ENCODE measurements at regions not wholly inside any gene's neighbourhood (a gene's known extent, or its start where the extent isn't known, plus 50 kb on each side); places are given as distances from the start of the nearest gene placed in this dataset.

DNA sequence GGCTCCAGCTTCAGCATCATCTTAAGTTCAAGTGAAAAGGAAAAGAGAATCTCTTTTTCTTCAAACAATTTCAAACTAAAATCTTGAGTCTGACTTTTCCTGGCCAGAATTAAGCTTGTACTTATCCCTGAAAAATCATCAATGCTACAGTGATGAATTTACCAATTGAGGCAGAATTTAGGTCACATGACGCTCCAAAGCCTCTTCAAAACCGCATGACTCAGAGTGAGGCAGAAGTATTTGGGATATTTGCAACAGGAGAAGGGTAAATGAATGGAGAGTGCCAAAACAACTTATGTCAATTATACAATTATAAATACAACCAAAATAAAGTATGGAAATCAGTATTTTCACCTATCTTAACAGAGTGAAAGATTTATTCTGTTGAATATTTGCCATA, 515.5 kb downstream of the COL12A1 start:
- peak; percentile 11 for DNase-seq

DNA sequence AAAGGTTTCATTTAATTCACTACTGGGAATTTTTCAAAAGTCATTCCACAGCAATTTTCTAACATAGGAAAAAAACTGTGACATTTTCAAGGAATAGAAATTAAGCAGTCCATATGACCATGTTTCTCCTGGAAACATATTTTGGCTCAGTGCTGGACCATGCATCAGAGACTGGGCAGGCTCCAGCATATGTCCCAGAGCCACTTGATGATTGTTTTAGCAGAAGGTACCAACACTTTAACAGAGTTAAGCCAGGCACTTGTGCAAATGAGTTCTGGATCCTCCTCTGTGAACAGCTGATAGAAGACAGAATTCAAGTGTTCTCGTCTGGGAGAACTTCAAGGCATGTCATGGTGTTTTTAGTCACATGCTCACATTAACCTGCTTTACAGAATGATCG, 516.3 kb downstream of the COL12A1 start:
- DNase-seq: no peak

GRCh38 chr6:74677463-74677862, 528.4 kb downstream of the COL12A1 start:
- DNase-seq: no peak

GRCh38 chr6:74676906-74677305, 528.9 kb downstream of the COL12A1 start:
- no peak for DNase-seq

GRCh38 chr6:74674377-74674776, 531.5 kb downstream of the COL12A1 start:
- no peak for DNase-seq

DNA sequence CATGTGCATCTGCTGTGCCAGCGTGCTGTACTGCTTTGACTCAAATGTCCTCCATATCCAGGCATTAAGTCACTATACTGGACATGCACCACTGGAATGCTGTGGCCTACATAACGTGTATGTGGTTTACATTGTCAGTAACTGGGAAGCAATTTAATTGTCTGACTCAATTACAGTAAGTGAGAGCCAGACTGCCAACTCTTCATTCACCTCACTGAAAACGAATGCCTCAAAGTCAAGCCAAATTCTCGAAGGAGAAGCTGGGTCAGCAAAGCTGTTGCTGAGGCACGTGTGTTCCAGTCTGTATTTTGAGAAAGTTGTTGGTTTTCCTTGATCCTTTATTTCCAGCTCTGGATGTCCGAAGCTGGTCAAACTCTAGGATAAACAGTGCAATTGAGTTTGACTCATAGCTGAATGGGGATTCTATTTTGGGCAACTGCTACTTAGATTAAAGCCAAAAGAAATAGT, 534.3 kb downstream of the COL12A1 start:
- DNase-seq: peak; percentile 83

DNA sequence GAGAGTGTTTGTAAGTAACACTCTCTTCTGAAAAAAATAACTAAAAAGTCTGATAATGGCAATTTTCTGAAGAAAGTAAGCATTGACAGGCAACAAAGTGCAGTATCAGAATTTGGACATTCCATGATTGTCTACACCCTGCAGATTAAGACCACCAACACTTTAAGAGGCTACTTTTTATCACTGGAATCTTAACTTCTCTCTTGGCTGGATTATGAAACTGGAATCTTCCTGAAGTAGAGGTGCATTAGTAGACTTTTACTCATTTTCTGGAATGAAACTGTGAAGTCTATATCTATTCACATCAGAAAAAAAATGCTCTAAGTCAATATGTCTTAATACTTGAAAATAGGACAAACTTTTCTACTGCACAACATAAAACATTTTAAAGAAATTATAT, 547.5 kb downstream of the COL12A1 start:
- DNase-seq: no peak

DNA sequence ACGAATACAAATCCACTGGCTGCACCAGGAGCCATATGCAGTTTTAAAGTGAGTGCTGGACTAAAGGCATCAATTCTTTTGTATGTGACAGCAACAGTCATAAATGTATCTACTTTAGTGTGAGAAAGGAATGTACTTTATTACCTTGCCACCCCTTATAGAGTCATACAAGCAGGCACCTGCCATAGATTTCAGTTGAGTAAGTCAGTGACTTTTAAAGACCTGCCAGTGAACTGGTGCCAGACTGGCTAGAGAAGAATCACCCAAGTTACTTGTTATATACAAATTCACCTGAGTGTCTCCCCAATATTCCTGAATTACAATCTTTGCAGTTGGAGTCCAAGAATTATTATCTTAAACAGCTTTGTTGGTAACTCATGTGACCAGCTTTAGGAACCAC, 547.9 kb downstream of the COL12A1 start:
- no peak for DNase-seq

- DNase-seq: no peak
Observed at GRCh38 chr6:74657011-74657410, 548.8 kb downstream of the COL12A1 start.

GRCh38 chr6:74656453-74656852, 549.4 kb downstream of the COL12A1 start:
- DNase-seq: no peak

- DNase-seq: no peak
Observed at GRCh38 chr6:74654296-74654695, 551.6 kb downstream of the COL12A1 start.

DNA sequence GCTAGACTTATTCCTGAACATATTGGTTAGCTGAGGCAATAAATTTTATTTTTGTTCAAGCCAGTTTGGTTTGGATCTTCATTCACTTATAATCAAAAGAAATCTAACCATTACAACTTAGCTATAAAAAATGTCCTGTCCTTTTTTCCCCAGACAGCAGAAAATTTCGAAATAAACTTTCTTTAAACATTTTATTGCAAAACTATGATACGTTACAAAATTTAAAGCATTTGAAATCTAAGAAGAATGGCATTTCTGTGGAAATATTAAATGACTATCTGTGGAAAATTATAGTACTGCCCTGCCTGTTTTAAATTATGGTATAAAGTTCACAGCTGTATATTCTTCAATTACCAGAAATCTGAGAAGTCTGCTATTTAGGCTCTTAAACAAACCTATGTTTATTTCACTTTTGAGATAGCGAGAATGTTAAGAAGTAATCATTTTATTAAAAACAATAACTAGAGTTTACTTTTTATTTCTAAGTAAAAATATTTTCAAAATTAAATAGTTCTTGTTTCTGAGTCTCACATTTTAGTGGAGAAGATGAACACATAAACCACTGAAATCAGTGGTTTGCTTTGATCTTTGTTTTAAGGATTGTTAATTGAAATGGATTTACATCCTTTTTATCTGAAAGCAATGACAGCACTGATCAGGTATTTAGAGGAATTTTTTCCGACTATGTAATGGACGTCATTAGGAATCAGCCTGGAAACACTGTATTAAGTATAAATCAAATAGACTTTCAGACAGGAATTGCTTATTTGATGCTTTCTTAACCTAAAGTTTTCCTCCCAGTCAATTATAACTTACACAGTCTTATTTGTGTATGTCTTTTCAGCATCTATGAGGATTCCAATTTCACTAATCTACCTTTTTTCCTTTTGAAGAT, 553.7 kb downstream of the COL12A1 start:
- peak; percentile 44 for DNase-seq

DNA sequence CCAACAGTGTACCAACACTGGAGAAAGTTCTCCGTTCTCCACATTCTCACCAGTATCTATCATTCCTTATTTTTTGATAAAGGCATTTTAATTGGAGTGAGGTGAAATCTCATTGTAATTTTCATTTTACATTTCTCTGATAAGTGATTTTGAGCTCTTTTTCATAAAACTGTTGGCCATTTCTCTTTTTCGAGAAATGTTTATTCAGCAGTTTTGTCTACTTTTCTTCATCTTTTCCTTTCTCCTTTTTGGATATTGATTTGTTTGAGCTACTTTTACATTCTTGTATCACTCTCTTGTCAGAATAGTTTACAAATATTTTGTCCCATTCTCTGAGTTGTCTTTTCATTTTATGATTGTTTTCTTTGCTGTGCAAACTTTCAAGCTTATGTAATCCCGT, 555.2 kb downstream of the COL12A1 start:
- DNase-seq: no peak

GRCh38 chr6:74646461-74646860, 559.4 kb downstream of the COL12A1 start:
- no peak for DNase-seq

DNA sequence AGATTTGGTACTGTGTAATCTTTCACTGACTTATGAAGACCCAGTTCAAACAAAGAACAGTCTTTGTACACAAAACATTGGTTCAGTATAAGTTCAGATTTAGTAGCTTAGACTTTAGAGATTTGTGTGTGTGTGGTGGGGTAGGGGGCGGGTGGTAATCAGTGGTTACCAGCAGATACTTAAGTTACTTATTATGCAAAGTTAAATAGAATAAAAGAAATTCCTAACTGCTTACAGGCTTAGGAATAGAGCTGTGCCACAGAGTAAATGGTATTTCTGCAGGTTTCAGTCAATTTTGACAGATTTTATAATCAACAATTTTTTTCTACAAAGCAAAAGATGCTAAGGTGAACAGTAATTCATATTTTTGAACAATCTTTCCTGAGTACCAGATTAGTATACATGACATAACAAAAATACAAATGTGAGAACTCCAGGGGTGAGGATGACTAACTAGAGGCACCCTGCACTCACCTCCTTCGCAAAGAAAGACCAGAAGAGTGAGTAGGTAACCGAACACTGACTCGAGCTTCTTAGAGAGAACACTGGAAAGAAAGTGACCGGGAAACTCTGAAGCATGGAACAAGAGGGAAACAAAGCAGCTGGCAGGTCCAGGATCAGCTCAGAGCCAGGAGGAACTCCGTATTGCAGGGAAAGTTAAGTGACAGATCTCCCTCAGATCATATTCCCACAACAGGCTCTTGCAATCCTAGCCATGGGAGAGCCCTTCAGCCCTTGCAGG, 560.6 kb downstream of the COL12A1 start:
- no peak for DNase-seq

DNA sequence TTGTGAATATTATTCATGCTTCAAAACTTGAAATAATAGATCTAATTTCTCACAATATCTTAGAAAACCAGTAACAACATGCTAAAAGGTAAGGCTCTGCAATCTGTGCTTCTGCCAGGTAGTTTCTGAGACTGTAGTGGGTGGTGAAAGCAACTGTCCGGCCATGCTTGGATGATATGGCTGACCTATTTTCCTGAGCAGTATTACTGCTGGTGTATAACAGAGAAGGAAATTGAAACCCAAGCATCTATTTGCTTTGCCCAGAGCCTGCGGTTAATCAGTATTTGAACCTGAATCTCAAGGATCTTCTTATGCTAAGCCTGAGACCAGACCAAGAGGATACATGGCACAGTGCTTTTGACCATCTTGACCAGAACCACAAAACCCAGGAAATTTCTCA, 563.8 kb downstream of the COL12A1 start:
- DNase-seq: no peak

DNA sequence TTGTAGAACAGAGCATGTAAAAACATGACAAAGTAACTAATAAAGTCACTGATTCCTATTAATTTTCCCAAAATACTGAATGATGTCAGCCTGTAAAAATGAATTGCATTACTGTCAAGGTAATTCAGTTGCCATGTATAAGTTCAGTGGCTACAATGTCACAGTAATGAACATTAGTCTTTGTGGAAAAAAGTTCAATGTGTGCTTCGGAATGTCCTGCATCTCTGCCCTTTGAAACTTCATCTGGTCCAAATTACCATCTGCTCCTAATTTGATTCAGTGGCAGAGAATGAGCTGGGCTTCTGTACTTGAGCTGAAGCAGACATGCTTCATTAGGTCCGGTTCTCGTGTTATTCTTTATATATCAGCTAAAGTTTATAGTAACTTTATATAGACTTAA, 567.4 kb downstream of the COL12A1 start:
- DNase-seq: peak; percentile 4

DNA sequence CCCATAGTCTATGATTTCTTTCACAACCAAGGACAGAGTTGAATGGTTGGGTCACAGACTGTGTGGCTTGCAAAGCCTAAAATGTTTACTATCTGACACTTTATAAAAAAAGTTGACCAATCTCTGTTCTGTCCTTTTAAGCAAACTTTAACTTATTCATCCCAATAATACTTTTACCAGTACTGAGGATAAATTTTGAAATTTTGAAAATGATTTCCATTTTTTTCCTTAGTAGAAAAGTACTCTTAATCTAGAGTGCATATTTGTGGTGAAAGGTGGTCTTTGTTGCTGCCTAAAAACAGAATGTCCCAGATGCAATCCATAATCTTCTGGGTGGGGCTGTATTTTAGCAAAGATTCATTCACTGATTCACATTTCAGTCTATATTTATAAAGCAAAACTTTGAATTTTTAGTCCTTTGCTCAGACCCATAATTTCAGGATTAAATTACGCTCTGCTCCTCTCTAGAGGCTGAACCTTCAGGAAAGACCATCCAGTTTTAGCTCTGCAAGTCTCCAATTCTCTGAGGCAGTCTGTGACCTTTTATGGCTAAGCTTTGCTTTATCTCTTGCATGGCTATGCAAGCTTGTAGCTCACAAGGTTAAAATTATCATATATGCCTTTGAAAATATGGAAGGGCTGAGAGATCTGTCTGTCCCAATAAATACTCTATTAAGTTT, 573.5 kb downstream of the COL12A1 start:
- no peak for DNase-seq

- no peak for DNase-seq
Observed at GRCh38 chr6:74631564-74631963, 574.3 kb downstream of the COL12A1 start.

- DNase-seq: no peak
Observed at GRCh38 chr6:74626288-74626687, 579.6 kb downstream of the COL12A1 start.

GRCh38 chr6:74623027-74623426, 582.8 kb downstream of the COL12A1 start:
- no peak for DNase-seq

GRCh38 chr6:74611220-74611619, 594.6 kb downstream of the COL12A1 start:
- peak; percentile 38 for DNase-seq

- peak; percentile 10 for DNase-seq
Observed at GRCh38 chr6:74610352-74610751, 595.5 kb downstream of the COL12A1 start.

- peak; percentile 11 for DNase-seq
Observed at GRCh38 chr6:74609871-74610270, 596.0 kb downstream of the COL12A1 start.
